ENCODE measurements at regions not wholly inside any gene's neighbourhood (a gene's known extent, or its start where the extent isn't known, plus 50 kb on each side); places are given as distances from the start of the nearest gene placed in this dataset.

- TF ChIP-seq, protein P1, sequence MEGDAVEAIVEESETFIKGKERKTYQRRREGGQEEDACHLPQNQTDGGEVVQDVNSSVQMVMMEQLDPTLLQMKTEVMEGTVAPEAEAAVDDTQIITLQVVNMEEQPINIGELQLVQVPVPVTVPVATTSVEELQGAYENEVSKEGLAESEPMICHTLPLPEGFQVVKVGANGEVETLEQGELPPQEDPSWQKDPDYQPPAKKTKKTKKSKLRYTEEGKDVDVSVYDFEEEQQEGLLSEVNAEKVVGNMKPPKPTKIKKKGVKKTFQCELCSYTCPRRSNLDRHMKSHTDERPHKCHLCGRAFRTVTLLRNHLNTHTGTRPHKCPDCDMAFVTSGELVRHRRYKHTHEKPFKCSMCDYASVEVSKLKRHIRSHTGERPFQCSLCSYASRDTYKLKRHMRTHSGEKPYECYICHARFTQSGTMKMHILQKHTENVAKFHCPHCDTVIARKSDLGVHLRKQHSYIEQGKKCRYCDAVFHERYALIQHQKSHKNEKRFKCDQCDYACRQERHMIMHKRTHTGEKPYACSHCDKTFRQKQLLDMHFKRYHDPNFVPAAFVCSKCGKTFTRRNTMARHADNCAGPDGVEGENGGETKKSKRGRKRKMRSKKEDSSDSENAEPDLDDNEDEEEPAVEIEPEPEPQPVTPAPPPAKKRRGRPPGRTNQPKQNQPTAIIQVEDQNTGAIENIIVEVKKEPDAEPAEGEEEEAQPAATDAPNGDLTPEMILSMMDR (IDR thresholded peaks at IDR 0.05) = no peak
- TF ChIP-seq POLR2A (IDR thresholded peaks at IDR 0.05) = no peak
Measured at GRCh38 chr16:13471036-13471435, 448.9 kb upstream of the ERCC4 start.

Measured in right lobe of liver (tissue), 4 donors.